GM23338 (cell line): ENCODE measurements at regions not wholly inside any gene's neighbourhood (a gene's known extent, or its start where the extent isn't known, plus 50 kb on each side); places are given as distances from the start of the nearest gene placed in this dataset.

Experiments
- CREB1 ChIP-seq: fragments of 250-450 bp; sonication (Bioruptor Pico); IDR thresholded peaks from 2 replicates; pipeline ENCODE4 v1.5.0; 2020; ENCODE audit warnings: low read depth, mild to moderate bottlenecking, moderate library complexity
- JUNB ChIP-seq: IDR thresholded peaks from one replicate; pipeline ENCODE4 v1.6.1; 2016; ENCODE audit warnings: antibody characterized with exemption; ENCODE audit not compliant: unreplicated experiment
- NANOG ChIP-seq: IDR thresholded peaks from 2 replicates; pipeline ENCODE4 v1.6.1; 2016; ENCODE audit warnings: antibody characterized with exemption, borderline replicate concordance
- POLR2AphosphoS5 ChIP-seq: IDR thresholded peaks from 2 replicates; pipeline ENCODE4 v1.6.1; 2016; ENCODE audit warnings: antibody characterized with exemption, low read depth
- ZNF331 ChIP-seq: fragments of 250-450 bp; sonication (Bioruptor Pico); IDR thresholded peaks from 2 replicates; pipeline ENCODE4 v1.5.0; 2020; ENCODE audit warnings: low read depth, mild to moderate bottlenecking, moderate library complexity
- TF ChIP-seq, protein P1 (sequence below): fragments of 250-450 bp; sonication (Bioruptor Pico); IDR thresholded peaks from 2 replicates; pipeline ENCODE4 v1.5.0; 2020; ENCODE audit warnings: mild to moderate bottlenecking, moderate library complexity
- TF ChIP-seq, protein P2 (sequence below): IDR thresholded peaks from one replicate; pipeline ENCODE4 v1.6.1; 2018; ENCODE audit warnings: antibody characterized with exemption; ENCODE audit not compliant: unreplicated experiment

GRCh38 chr2:175540421-175540820 lies 358.9 kb upstream of the ATP5MC3 start (continued):
- TF ChIP-seq, protein P1, sequence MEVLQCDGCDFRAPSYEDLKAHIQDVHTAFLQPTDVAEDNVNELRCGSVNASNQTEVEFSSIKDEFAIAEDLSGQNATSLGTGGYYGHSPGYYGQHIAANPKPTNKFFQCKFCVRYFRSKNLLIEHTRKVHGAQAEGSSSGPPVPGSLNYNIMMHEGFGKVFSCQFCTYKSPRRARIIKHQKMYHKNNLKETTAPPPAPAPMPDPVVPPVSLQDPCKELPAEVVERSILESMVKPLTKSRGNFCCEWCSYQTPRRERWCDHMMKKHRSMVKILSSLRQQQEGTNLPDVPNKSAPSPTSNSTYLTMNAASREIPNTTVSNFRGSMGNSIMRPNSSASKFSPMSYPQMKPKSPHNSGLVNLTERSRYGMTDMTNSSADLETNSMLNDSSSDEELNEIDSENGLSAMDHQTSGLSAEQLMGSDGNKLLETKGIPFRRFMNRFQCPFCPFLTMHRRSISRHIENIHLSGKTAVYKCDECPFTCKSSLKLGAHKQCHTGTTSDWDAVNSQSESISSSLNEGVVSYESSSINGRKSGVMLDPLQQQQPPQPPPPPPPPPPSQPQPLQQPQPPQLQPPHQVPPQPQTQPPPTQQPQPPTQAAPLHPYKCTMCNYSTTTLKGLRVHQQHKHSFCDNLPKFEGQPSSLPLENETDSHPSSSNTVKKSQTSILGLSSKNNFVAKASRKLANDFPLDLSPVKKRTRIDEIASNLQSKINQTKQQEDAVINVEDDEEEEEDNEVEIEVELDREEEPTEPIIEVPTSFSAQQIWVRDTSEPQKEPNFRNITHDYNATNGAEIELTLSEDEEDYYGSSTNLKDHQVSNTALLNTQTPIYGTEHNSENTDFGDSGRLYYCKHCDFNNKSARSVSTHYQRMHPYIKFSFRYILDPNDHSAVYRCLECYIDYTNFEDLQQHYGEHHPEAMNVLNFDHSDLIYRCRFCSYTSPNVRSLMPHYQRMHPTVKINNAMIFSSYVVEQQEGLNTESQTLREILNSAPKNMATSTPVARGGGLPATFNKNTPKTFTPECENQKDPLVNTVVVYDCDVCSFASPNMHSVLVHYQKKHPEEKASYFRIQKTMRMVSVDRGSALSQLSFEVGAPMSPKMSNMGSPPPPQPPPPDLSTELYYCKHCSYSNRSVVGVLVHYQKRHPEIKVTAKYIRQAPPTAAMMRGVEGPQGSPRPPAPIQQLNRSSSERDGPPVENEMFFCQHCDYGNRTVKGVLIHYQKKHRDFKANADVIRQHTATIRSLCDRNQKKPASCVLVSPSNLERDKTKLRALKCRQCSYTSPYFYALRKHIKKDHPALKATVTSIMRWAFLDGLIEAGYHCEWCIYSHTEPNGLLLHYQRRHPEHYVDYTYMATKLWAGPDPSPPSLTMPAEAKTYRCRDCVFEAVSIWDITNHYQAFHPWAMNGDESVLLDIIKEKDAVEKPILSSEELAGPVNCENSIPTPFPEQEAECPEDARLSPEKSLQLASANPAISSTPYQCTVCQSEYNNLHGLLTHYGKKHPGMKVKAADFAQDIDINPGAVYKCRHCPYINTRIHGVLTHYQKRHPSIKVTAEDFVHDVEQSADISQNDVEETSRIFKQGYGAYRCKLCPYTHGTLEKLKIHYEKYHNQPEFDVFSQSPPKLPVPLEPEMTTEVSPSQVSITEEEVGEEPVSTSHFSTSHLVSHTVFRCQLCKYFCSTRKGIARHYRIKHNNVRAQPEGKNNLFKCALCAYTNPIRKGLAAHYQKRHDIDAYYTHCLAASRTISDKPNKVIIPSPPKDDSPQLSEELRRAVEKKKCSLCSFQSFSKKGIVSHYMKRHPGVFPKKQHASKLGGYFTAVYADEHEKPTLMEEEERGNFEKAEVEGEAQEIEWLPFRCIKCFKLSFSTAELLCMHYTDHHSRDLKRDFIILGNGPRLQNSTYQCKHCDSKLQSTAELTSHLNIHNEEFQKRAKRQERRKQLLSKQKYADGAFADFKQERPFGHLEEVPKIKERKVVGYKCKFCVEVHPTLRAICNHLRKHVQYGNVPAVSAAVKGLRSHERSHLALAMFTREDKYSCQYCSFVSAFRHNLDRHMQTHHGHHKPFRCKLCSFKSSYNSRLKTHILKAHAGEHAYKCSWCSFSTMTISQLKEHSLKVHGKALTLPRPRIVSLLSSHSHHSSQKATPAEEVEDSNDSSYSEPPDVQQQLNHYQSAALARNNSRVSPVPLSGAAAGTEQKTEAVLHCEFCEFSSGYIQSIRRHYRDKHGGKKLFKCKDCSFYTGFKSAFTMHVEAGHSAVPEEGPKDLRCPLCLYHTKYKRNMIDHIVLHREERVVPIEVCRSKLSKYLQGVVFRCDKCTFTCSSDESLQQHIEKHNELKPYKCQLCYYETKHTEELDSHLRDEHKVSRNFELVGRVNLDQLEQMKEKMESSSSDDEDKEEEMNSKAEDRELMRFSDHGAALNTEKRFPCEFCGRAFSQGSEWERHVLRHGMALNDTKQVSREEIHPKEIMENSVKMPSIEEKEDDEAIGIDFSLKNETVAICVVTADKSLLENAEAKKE (CRISPR knock-in tag) = no peak
- no peak for TF ChIP-seq POLR2AphosphoS5
- TF ChIP-seq NANOG = no peak
- TF ChIP-seq, protein P2, sequence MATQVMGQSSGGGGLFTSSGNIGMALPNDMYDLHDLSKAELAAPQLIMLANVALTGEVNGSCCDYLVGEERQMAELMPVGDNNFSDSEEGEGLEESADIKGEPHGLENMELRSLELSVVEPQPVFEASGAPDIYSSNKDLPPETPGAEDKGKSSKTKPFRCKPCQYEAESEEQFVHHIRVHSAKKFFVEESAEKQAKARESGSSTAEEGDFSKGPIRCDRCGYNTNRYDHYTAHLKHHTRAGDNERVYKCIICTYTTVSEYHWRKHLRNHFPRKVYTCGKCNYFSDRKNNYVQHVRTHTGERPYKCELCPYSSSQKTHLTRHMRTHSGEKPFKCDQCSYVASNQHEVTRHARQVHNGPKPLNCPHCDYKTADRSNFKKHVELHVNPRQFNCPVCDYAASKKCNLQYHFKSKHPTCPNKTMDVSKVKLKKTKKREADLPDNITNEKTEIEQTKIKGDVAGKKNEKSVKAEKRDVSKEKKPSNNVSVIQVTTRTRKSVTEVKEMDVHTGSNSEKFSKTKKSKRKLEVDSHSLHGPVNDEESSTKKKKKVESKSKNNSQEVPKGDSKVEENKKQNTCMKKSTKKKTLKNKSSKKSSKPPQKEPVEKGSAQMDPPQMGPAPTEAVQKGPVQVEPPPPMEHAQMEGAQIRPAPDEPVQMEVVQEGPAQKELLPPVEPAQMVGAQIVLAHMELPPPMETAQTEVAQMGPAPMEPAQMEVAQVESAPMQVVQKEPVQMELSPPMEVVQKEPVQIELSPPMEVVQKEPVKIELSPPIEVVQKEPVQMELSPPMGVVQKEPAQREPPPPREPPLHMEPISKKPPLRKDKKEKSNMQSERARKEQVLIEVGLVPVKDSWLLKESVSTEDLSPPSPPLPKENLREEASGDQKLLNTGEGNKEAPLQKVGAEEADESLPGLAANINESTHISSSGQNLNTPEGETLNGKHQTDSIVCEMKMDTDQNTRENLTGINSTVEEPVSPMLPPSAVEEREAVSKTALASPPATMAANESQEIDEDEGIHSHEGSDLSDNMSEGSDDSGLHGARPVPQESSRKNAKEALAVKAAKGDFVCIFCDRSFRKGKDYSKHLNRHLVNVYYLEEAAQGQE = no peak
- TF ChIP-seq CREB1 = no peak
- TF ChIP-seq ZNF331 (CRISPR knock-in tag) = no peak
- no peak for TF ChIP-seq JUNB
